ENCODE measurements at regions not wholly inside any gene's neighbourhood (a gene's known extent, or its start where the extent isn't known, plus 50 kb on each side); places are given as distances from the start of the nearest gene placed in this dataset.
"Not testable (repeated sequence)": the region's sequence is repeated elsewhere in the genome, so short reads cannot be mapped to it uniquely, and the experiment has no call there.

DNA sequence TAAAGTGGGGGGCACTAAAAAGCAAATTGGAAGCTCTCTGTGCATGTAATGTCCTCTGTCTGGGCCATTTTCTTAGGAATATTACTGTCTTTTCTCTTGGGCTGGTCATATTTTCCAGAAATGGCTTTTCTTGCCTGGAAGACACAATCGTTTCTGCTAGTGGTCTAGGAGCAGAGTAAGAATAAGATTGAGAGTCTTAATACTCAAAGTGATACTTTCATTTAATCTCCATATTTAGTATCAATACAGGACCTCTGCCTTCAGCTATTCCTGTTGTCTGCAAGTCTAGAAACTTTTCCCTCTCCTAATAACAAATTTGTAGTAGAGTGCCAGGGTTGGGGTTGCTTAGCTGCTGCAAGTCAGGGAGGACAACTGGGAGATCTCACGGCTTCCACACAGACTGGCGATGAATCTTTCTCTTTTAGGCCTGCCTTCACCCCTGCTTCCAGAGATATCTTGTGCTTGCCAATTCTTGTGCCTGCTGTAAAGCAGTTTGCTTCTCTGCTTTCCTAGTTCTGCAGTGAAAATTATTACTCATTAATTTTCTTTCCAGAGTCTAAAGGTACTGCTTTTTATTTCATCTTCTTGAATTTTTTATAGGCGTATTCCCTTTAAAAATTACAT, 149.6 kb downstream of the KBTBD2 start:
- H3K4me3 Mint-ChIP-seq; H3K9me3 Mint-ChIP-seq; H3K4me1 ChIP-seq (ENCODE audit: control insufficient read depth, insufficient read depth, low read length); H3K4me3 ChIP-seq (ENCODE audit: low read length); H3K4me1 Mint-ChIP-seq; H3K27ac ChIP-seq (ENCODE audit: low read depth, low read length); H3K9me3 ChIP-seq (ENCODE audit: control insufficient read depth, low read length); H3K27me3 Mint-ChIP-seq (ENCODE audit: insufficient read depth); H3K36me3 Mint-ChIP-seq (ENCODE audit: low read depth); H3K27me3 ChIP-seq (ENCODE audit: control insufficient read depth, insufficient read depth, low read length, poor library complexity, severe bottlenecking); H3K27ac Mint-ChIP-seq; H3K9ac ChIP-seq (ENCODE audit: extremely low read depth, low read length, poor library complexity, severe bottlenecking); H3K36me3 ChIP-seq (ENCODE audit: control insufficient read depth, insufficient read depth, low read length); DNase-seq: not testable (repeated sequence)
- WGBS, 2 experiments (ENCODE audit: insufficient coverage in 1 of 2, insufficient read length in 1 of 2), result 96 to 100% methylated on average over 2 to 3 of the region's 4 CpGs

GRCh38 chr7:32739749-32740148, 151.8 kb downstream of the KBTBD2 start:
- H3K4me1 Mint-ChIP-seq; H3K9ac ChIP-seq (ENCODE audit: extremely low read depth, low read length, poor library complexity, severe bottlenecking); H3K4me3 Mint-ChIP-seq; H3K4me1 ChIP-seq (ENCODE audit: control insufficient read depth, insufficient read depth, low read length); H3K27me3 ChIP-seq (ENCODE audit: control insufficient read depth, insufficient read depth, low read length, poor library complexity, severe bottlenecking); H3K36me3 Mint-ChIP-seq (ENCODE audit: low read depth); H3K36me3 ChIP-seq (ENCODE audit: control insufficient read depth, insufficient read depth, low read length); H3K4me3 ChIP-seq (ENCODE audit: low read length); DNase-seq; H3K27ac ChIP-seq (ENCODE audit: low read depth, low read length); H3K9me3 Mint-ChIP-seq; H3K27me3 Mint-ChIP-seq (ENCODE audit: insufficient read depth); H3K9me3 ChIP-seq (ENCODE audit: control insufficient read depth, low read length); H3K27ac Mint-ChIP-seq: not testable (repeated sequence)
- WGBS, 2 experiments (ENCODE audit: insufficient coverage in 1 of 2, insufficient read length in 1 of 2), result no CpG with 5 or more reads among the region's 1 CpG

- H3K36me3 Mint-ChIP-seq (ENCODE audit: low read depth); H3K9me3 ChIP-seq (ENCODE audit: control insufficient read depth, low read length); H3K9ac ChIP-seq (ENCODE audit: extremely low read depth, low read length, poor library complexity, severe bottlenecking); H3K36me3 ChIP-seq (ENCODE audit: control insufficient read depth, insufficient read depth, low read length); H3K4me3 Mint-ChIP-seq; H3K9me3 Mint-ChIP-seq; H3K4me1 ChIP-seq (ENCODE audit: control insufficient read depth, insufficient read depth, low read length); H3K27me3 Mint-ChIP-seq (ENCODE audit: insufficient read depth); H3K4me1 Mint-ChIP-seq; H3K27ac ChIP-seq (ENCODE audit: low read depth, low read length); DNase-seq; H3K4me3 ChIP-seq (ENCODE audit: low read length); H3K27me3 ChIP-seq (ENCODE audit: control insufficient read depth, insufficient read depth, low read length, poor library complexity, severe bottlenecking); H3K27ac Mint-ChIP-seq: not testable (repeated sequence)
- 95% methylated on average over 3 of the region's 3 CpGs; no CpG with 5 or more reads in 1 of the 2 experiments for WGBS, 2 experiments (ENCODE audit: insufficient coverage in 1 of 2, insufficient read length in 1 of 2)
These were observed 153.2 kb downstream of the KBTBD2 start for GRCh38 chr7:32738390-32738789.

DNA sequence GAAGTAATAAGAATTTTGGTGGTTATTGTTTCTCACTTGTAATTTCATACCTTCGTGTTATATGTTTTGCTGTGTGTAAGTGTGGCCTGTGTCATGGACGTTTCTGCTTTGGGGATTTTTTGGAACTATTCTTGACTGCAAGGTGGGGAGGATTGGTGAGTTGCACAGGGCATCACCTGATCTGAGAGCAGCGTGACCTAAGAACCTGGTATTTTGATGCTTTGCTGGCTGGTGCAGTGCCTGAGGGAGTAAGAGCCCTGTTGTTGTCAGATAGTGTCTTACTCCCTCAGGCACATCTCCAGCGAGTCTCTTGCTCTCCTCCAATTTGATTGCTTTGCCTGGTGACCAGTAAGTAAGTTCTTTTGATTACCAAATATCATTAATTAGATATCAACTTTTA, 158.8 kb downstream of the KBTBD2 start:
- 84% methylated on average over 4 of the region's 4 CpGs; no CpG with 5 or more reads in 1 of the 2 experiments for WGBS, 2 experiments (ENCODE audit: insufficient coverage in 1 of 2, insufficient read length in 1 of 2)
- H3K27ac Mint-ChIP-seq; H3K9me3 Mint-ChIP-seq; H3K36me3 ChIP-seq (ENCODE audit: control insufficient read depth, insufficient read depth, low read length); H3K27ac ChIP-seq (ENCODE audit: low read depth, low read length); H3K9me3 ChIP-seq (ENCODE audit: control insufficient read depth, low read length); H3K36me3 Mint-ChIP-seq (ENCODE audit: low read depth); H3K4me3 Mint-ChIP-seq; H3K9ac ChIP-seq (ENCODE audit: extremely low read depth, low read length, poor library complexity, severe bottlenecking); H3K4me1 Mint-ChIP-seq; DNase-seq; H3K4me3 ChIP-seq (ENCODE audit: low read length); H3K4me1 ChIP-seq (ENCODE audit: control insufficient read depth, insufficient read depth, low read length); H3K27me3 Mint-ChIP-seq (ENCODE audit: insufficient read depth); H3K27me3 ChIP-seq (ENCODE audit: control insufficient read depth, insufficient read depth, low read length, poor library complexity, severe bottlenecking): not testable (repeated sequence)

DNA sequence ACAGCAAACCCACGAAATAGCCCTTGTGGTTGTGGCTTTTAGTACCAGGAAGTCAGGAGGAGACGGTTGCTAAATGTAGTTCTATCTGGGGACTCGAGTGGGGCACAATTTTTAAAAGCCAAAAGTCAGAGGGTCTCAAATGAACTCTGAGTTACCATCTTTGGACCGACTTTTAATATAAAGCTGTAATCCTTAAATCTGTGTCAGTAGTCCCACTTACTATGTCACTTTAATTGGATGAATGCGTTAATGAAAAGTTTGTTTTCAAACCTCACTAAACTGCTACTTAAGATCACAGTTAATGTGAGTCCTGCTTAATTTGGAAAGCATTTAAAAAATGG, 162.3 kb downstream of the KBTBD2 start:
- H3K36me3 Mint-ChIP-seq (ENCODE audit: low read depth); H3K9me3 ChIP-seq (ENCODE audit: control insufficient read depth, low read length); H3K27me3 Mint-ChIP-seq (ENCODE audit: insufficient read depth); DNase-seq; H3K9ac ChIP-seq (ENCODE audit: extremely low read depth, low read length, poor library complexity, severe bottlenecking); H3K4me1 ChIP-seq (ENCODE audit: control insufficient read depth, insufficient read depth, low read length); H3K36me3 ChIP-seq (ENCODE audit: control insufficient read depth, insufficient read depth, low read length); H3K4me1 Mint-ChIP-seq; H3K9me3 Mint-ChIP-seq; H3K27ac ChIP-seq (ENCODE audit: low read depth, low read length); H3K27me3 ChIP-seq (ENCODE audit: control insufficient read depth, insufficient read depth, low read length, poor library complexity, severe bottlenecking); H3K27ac Mint-ChIP-seq: not testable (repeated sequence)
- H3K4me3 Mint-ChIP-seq, result peak overlapping the region; percentile 65
- 5% methylated on average over 4 of the region's 5 CpGs; no CpG with 5 or more reads in 1 of the 2 experiments for WGBS, 2 experiments (ENCODE audit: insufficient coverage in 1 of 2, insufficient read length in 1 of 2)
- peak overlapping the region; percentile 83 for H3K4me3 ChIP-seq (ENCODE audit: low read length)

GRCh38 chr7:32728412-32729334, 162.9 kb downstream of the KBTBD2 start:
- H3K9ac ChIP-seq (ENCODE audit: extremely low read depth, low read length, poor library complexity, severe bottlenecking), result peak overlapping the region; percentile 20
- peak; percentile 88 for DNase-seq
- peak overlapping the region; percentile 83 for H3K4me3 ChIP-seq (ENCODE audit: low read length)
- not testable (repeated sequence) for H3K9me3 ChIP-seq (ENCODE audit: control insufficient read depth, low read length); H3K9me3 Mint-ChIP-seq; H3K27me3 Mint-ChIP-seq (ENCODE audit: insufficient read depth); H3K36me3 Mint-ChIP-seq (ENCODE audit: low read depth); H3K27ac Mint-ChIP-seq; H3K27me3 ChIP-seq (ENCODE audit: control insufficient read depth, insufficient read depth, low read length, poor library complexity, severe bottlenecking); H3K4me1 Mint-ChIP-seq; H3K4me1 ChIP-seq (ENCODE audit: control insufficient read depth, insufficient read depth, low read length); H3K36me3 ChIP-seq (ENCODE audit: control insufficient read depth, insufficient read depth, low read length)
- peak overlapping the region; percentile 65 for H3K4me3 Mint-ChIP-seq
- peak overlapping the region; percentile 70 for H3K27ac ChIP-seq (ENCODE audit: low read depth, low read length)
- 0 to 7% methylated on average over 3 to 93 of the region's 111 CpGs for WGBS, 2 experiments (ENCODE audit: insufficient coverage in 1 of 2, insufficient read length in 1 of 2)
